ENCODE measurements at regions not wholly inside any gene's neighbourhood (a gene's known extent, or its start where the extent isn't known, plus 50 kb on each side); places are given as distances from the start of the nearest gene placed in this dataset.

GRCh38 chr11:106331176-106331575 is 253.7 kb downstream of the AASDHPPT start:
- no peak overlapping the region for H3K9ac ChIP-seq (ENCODE audit: low read depth in 1 of 2, low read length in 2 of 2)
- H3K4me1 ChIP-seq (ENCODE audit: control insufficient read depth in 4 of 4, insufficient read depth in 4 of 4, low read length in 3 of 4): no peaks in the 10 kb centered on the region
- H3K27me3 ChIP-seq (ENCODE audit: control insufficient read depth in 4 of 4, insufficient read depth in 4 of 4, low read length in 3 of 4): peaks cover 0 to 3% (median 0%) of the 10 kb centered on the region in 4 donors
- H3K36me3 ChIP-seq (ENCODE audit: control insufficient read depth in 4 of 4, insufficient read depth in 3 of 4, low read depth in 1 of 4, low read length in 3 of 4): no peaks in the 10 kb centered on the region
- no peaks in the 10 kb centered on the region for H3K9me3 ChIP-seq (ENCODE audit: control insufficient read depth in 4 of 4, low read length in 3 of 4)
- no peak for DNase-seq (ENCODE audit: low spot score)
- 89% methylated on average over 3 of the region's 3 CpGs for WGBS
- TF ChIP-seq, protein P1, sequence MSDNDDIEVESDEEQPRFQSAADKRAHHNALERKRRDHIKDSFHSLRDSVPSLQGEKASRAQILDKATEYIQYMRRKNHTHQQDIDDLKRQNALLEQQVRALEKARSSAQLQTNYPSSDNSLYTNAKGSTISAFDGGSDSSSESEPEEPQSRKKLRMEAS (IDR thresholded peaks at IDR 0.05): no peak
- TF ChIP-seq GABPA (IDR thresholded peaks at IDR 0.05 in 1 of 2, conservative IDR thresholded peaks at IDR 0.05 in 1 of 2) (no peak), ATF3 (IDR thresholded peaks at IDR 0.05) (no peak), RAD21 (IDR thresholded peaks at IDR 0.05) (no peak), FOXA1 (IDR thresholded peaks at IDR 0.05) (no peak), RXRA (IDR thresholded peaks at IDR 0.05) (no peak), HNF4A (conservative IDR thresholded peaks at IDR 0.05) (no peak), NR2F2 (IDR thresholded peaks at IDR 0.05) (no peak), TAF1 (conservative IDR thresholded peaks at IDR 0.05) (no peak), EGR1 (IDR thresholded peaks at IDR 0.05; ENCODE audit: low read depth in 2 of 2) (no peak), FOXA2 (IDR thresholded peaks at IDR 0.05) (no peak), SP1 (IDR thresholded peaks at IDR 0.05) (no peak), JUND (IDR thresholded peaks at IDR 0.05) (no peak), YY1 (IDR thresholded peaks at IDR 0.05) (no peak)
- TF ChIP-seq, protein P2, sequence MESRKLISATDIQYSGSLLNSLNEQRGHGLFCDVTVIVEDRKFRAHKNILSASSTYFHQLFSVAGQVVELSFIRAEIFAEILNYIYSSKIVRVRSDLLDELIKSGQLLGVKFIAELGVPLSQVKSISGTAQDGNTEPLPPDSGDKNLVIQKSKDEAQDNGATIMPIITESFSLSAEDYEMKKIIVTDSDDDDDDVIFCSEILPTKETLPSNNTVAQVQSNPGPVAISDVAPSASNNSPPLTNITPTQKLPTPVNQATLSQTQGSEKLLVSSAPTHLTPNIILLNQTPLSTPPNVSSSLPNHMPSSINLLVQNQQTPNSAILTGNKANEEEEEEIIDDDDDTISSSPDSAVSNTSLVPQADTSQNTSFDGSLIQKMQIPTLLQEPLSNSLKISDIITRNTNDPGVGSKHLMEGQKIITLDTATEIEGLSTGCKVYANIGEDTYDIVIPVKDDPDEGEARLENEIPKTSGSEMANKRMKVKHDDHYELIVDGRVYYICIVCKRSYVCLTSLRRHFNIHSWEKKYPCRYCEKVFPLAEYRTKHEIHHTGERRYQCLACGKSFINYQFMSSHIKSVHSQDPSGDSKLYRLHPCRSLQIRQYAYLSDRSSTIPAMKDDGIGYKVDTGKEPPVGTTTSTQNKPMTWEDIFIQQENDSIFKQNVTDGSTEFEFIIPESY (IDR thresholded peaks at IDR 0.05): no peak
- TF ChIP-seq, protein P3, sequence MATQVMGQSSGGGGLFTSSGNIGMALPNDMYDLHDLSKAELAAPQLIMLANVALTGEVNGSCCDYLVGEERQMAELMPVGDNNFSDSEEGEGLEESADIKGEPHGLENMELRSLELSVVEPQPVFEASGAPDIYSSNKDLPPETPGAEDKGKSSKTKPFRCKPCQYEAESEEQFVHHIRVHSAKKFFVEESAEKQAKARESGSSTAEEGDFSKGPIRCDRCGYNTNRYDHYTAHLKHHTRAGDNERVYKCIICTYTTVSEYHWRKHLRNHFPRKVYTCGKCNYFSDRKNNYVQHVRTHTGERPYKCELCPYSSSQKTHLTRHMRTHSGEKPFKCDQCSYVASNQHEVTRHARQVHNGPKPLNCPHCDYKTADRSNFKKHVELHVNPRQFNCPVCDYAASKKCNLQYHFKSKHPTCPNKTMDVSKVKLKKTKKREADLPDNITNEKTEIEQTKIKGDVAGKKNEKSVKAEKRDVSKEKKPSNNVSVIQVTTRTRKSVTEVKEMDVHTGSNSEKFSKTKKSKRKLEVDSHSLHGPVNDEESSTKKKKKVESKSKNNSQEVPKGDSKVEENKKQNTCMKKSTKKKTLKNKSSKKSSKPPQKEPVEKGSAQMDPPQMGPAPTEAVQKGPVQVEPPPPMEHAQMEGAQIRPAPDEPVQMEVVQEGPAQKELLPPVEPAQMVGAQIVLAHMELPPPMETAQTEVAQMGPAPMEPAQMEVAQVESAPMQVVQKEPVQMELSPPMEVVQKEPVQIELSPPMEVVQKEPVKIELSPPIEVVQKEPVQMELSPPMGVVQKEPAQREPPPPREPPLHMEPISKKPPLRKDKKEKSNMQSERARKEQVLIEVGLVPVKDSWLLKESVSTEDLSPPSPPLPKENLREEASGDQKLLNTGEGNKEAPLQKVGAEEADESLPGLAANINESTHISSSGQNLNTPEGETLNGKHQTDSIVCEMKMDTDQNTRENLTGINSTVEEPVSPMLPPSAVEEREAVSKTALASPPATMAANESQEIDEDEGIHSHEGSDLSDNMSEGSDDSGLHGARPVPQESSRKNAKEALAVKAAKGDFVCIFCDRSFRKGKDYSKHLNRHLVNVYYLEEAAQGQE (IDR thresholded peaks at IDR 0.05): no peak
- TF ChIP-seq, protein P4, sequence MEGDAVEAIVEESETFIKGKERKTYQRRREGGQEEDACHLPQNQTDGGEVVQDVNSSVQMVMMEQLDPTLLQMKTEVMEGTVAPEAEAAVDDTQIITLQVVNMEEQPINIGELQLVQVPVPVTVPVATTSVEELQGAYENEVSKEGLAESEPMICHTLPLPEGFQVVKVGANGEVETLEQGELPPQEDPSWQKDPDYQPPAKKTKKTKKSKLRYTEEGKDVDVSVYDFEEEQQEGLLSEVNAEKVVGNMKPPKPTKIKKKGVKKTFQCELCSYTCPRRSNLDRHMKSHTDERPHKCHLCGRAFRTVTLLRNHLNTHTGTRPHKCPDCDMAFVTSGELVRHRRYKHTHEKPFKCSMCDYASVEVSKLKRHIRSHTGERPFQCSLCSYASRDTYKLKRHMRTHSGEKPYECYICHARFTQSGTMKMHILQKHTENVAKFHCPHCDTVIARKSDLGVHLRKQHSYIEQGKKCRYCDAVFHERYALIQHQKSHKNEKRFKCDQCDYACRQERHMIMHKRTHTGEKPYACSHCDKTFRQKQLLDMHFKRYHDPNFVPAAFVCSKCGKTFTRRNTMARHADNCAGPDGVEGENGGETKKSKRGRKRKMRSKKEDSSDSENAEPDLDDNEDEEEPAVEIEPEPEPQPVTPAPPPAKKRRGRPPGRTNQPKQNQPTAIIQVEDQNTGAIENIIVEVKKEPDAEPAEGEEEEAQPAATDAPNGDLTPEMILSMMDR (IDR thresholded peaks at IDR 0.05; ENCODE audit: low read depth, low read length, missing input control): no peak
- no peak overlapping the region for H3K4me3 ChIP-seq (ENCODE audit: low read depth in 1 of 3, low read length in 3 of 3)
- H3K27ac ChIP-seq (ENCODE audit: low read depth in 1 of 2, low read length in 2 of 2): no peak overlapping the region

DNA sequence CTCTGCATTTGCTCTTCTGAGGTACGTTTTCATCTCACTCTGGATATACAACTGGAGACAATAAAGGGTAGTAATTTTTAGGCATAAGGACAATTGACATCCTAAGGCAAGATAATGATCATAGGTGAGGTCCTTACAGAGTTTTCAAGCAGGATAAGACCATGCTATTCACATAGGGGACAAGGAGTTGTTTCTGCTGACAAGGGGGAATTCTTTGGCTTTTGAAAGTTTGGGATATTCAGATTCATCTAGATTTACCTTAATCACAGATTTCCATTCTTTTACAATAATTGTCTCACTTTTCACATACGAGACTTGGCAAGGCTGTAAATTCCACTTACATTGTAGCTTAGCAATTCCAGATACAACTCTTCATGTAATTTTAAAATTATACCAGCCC is 256.2 kb downstream of the AASDHPPT start:
- H3K9ac ChIP-seq (ENCODE audit: low read depth in 1 of 2, low read length in 2 of 2): no peak overlapping the region
- no peak for DNase-seq (ENCODE audit: low spot score)
- no peaks in the 10 kb centered on the region for H3K27me3 ChIP-seq (ENCODE audit: control insufficient read depth in 4 of 4, insufficient read depth in 4 of 4, low read length in 3 of 4)
- 72% methylated on average over 2 of the region's 2 CpGs for WGBS
- H3K9me3 ChIP-seq (ENCODE audit: control insufficient read depth in 4 of 4, low read length in 3 of 4): no peaks in the 10 kb centered on the region
- no peak overlapping the region for H3K4me3 ChIP-seq (ENCODE audit: low read depth in 1 of 3, low read length in 3 of 3)
- H3K36me3 ChIP-seq (ENCODE audit: control insufficient read depth in 4 of 4, insufficient read depth in 3 of 4, low read depth in 1 of 4, low read length in 3 of 4): no peaks in the 10 kb centered on the region
- no peaks in the 10 kb centered on the region for H3K4me1 ChIP-seq (ENCODE audit: control insufficient read depth in 4 of 4, insufficient read depth in 4 of 4, low read length in 3 of 4)
- TF ChIP-seq YY1 (IDR thresholded peaks at IDR 0.05): no peak
- TF ChIP-seq, protein P4 (IDR thresholded peaks at IDR 0.05; ENCODE audit: low read depth, low read length, missing input control): no peak
- no peak for TF ChIP-seq HNF4A (conservative IDR thresholded peaks at IDR 0.05)
- TF ChIP-seq GABPA (IDR thresholded peaks at IDR 0.05 in 1 of 2, conservative IDR thresholded peaks at IDR 0.05 in 1 of 2): no peak
- TF ChIP-seq, protein P2 (IDR thresholded peaks at IDR 0.05): no peak
- TF ChIP-seq, protein P1 (IDR thresholded peaks at IDR 0.05): no peak
- no peak for TF ChIP-seq NR2F2 (IDR thresholded peaks at IDR 0.05)
- TF ChIP-seq SP1 (IDR thresholded peaks at IDR 0.05): no peak
- H3K27ac ChIP-seq (ENCODE audit: low read depth in 1 of 2, low read length in 2 of 2): no peak overlapping the region
